Mammary epithelial cell (primary cell): ENCODE measurements at regions not wholly inside any gene's neighbourhood (a gene's known extent, or its start where the extent isn't known, plus 50 kb on each side); places are given as distances from the start of the nearest gene placed in this dataset.
"Not testable (repeated sequence)": the region's sequence is repeated elsewhere in the genome, so short reads cannot be mapped to it uniquely, and the experiment has no call there.

Source experiments
- EZH2 ChIP-seq: IDR thresholded peaks from 2 replicates; pipeline ENCODE4 v1.6.1; 2012; ENCODE audit warnings: low read length, inconsistent platforms, borderline replicate concordance
- TF ChIP-seq, protein P1 (sequence below), 2 donors: IDR thresholded peaks in 1 of 2; conservative IDR thresholded peaks in 1 of 2; 2 replicates each; pipeline ENCODE4 v1.5.1; 2011 to 2012; ENCODE audit warnings: inconsistent platforms in 2 of 2, low read length in 2 of 2, mild to moderate bottlenecking in 2 of 2, control low read depth in 1 of 2, low read depth in 1 of 2; ENCODE audit not compliant: insufficient read depth in 1 of 2; ENCODE audit errors: extremely low read depth in 1 of 2

DNA sequence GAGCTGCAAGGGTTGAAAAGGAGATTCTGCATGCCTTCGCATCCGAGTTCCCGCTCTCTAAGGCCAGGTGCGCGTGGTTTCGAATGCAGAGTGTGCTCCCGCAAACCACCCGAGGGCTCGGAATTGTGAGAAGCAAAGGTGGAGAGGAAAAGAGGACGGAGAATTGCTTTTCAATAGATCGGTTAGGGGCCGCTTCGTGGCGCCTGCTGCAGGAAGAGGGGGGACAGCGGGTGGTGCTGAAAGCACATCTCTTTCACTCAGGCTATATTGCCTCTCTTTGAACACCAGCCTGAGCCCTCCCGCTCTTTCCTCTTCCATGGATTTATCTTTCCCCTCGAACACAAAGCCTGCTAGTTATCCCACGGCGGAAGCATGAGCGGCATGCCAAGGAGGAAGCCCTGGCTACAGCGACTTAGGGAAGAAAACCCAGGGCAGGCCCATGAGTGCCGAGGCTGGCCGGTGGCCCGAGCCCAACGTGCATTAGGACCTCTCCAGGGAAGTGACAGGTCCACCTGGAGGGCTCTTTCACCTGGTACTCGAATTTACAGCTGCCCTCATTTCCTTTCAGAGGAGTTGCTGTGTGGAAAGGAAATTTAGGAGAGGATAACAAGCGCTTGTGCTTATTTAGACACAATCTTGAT, 353.0 kb upstream of the FOLH1 start:
- not testable (repeated sequence) for TF ChIP-seq EZH2
- TF ChIP-seq, protein P1, sequence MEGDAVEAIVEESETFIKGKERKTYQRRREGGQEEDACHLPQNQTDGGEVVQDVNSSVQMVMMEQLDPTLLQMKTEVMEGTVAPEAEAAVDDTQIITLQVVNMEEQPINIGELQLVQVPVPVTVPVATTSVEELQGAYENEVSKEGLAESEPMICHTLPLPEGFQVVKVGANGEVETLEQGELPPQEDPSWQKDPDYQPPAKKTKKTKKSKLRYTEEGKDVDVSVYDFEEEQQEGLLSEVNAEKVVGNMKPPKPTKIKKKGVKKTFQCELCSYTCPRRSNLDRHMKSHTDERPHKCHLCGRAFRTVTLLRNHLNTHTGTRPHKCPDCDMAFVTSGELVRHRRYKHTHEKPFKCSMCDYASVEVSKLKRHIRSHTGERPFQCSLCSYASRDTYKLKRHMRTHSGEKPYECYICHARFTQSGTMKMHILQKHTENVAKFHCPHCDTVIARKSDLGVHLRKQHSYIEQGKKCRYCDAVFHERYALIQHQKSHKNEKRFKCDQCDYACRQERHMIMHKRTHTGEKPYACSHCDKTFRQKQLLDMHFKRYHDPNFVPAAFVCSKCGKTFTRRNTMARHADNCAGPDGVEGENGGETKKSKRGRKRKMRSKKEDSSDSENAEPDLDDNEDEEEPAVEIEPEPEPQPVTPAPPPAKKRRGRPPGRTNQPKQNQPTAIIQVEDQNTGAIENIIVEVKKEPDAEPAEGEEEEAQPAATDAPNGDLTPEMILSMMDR (conservative IDR thresholded peaks at IDR 0.05 in 1 of 2, IDR thresholded peaks at IDR 0.05 in 1 of 2; ENCODE audit: extremely low read depth in 1 of 2, insufficient read depth in 1 of 2, low read depth in 1 of 2, low read length in 2 of 2), result not testable (repeated sequence)
